Activated B cell treated with CpG ODN at 0.5 μM for 24 hours (primary cell): ENCODE measurements at regions not wholly inside any gene's neighbourhood (a gene's known extent, or its start where the extent isn't known, plus 50 kb on each side); places are given as distances from the start of the nearest gene placed in this dataset.

Experiments
- ATAC-seq: fragments of 200-7000 bp; cut with Tn5 transposase; one replicate; pipeline ENCODE4 v1.10.0; 2021; ENCODE audit warnings: low read depth, mild to moderate bottlenecking, moderate library complexity
- CTCF ChIA-PET: fragments of 350-600 bp; sonication (Branson Sonifier 250); formaldehyde crosslinking; loops from one replicate; lab custom pipeline; 2021; ENCODE audit warnings: antibody characterized with exemption; lab: Charles Lee
- POLR2A ChIA-PET: fragments of 350-600 bp; sonication (Branson Sonifier 250); formaldehyde crosslinking; loops from one replicate; lab custom pipeline; 2021; ENCODE audit warnings: antibody characterized with exemption; lab: Charles Lee
- DNase-seq: peaks from one replicate; pipeline ENCODE4 v3.0.0; 2022
- H3K27ac Mint-ChIP-seq: one replicate; pipeline ENCODE4 v1.8.0; 2020; ENCODE audit warnings: mixed read lengths
- H3K27me3 Mint-ChIP-seq: one replicate; pipeline ENCODE4 v1.8.0; 2021; ENCODE audit warnings: mixed read lengths
- H3K36me3 Mint-ChIP-seq: one replicate; pipeline ENCODE4 v1.8.0; 2021; ENCODE audit warnings: low read depth, mixed read lengths
- H3K4me1 Mint-ChIP-seq: one replicate; pipeline ENCODE4 v1.8.0; 2021; ENCODE audit warnings: mixed read lengths
- H3K4me3 Mint-ChIP-seq: one replicate; pipeline ENCODE4 v1.8.0; 2020; ENCODE audit warnings: mild to moderate bottlenecking, mixed read lengths
- H3K9me3 Mint-ChIP-seq: one replicate; pipeline ENCODE4 v1.8.0; 2020; ENCODE audit warnings: mixed read lengths
- intact Hi-C: fragments of 100-400 bp; cut with micrococcal nuclease; formaldehyde crosslinking; loops from one replicate; pipeline ENCODE4 v1.15.1; 2024
- TF ChIP-seq, protein P1 (sequence below): fragments of 200-600 bp; IDR thresholded peaks from one replicate; pipeline ENCODE4 v1.8.0; 2022; ENCODE audit warnings: antibody characterized with exemption, mild to moderate bottlenecking

DNA sequence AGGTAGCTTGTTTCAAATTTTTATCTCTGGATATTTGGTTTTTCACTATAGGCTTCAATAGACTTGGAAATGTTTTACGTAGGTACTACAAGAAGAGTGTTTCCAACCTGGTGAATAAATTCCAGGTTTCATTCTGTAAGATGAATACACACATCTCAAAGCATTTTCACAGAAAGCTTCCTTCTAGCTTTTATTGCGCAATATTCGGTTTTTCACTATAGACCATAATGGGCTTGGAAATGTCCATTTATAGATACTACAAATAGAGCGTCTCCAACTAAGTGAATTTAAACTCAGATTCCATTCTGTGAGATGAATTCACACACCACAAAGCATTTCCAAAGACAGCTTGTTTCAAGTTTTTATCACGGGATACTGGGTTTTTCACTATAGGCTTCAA is 857.7 kb upstream of the HS3ST1 start:
- CTCF ChIA-PET = interaction anchor here (0.6 kb wide), 1 partner anchor 9 kb away, joined by 3 read pairs; no protein-coding TSS in a partner anchor
- ATAC-seq (no peak), DNase-seq (no peak)
- Mint-ChIP-seq H3K9me3 (peaks cover 12% of the 10 kb centered on the region), H3K36me3 (no peaks in the 10 kb centered on the region), H3K27me3 (no peaks in the 10 kb centered on the region), H3K4me3 (no peak overlapping the region), H3K27ac (no peak overlapping the region), H3K4me1 (no peaks in the 10 kb centered on the region)
- intact Hi-C loops = no loop called here
- POLR2A ChIA-PET = no interaction called here
- TF ChIP-seq, protein P1, sequence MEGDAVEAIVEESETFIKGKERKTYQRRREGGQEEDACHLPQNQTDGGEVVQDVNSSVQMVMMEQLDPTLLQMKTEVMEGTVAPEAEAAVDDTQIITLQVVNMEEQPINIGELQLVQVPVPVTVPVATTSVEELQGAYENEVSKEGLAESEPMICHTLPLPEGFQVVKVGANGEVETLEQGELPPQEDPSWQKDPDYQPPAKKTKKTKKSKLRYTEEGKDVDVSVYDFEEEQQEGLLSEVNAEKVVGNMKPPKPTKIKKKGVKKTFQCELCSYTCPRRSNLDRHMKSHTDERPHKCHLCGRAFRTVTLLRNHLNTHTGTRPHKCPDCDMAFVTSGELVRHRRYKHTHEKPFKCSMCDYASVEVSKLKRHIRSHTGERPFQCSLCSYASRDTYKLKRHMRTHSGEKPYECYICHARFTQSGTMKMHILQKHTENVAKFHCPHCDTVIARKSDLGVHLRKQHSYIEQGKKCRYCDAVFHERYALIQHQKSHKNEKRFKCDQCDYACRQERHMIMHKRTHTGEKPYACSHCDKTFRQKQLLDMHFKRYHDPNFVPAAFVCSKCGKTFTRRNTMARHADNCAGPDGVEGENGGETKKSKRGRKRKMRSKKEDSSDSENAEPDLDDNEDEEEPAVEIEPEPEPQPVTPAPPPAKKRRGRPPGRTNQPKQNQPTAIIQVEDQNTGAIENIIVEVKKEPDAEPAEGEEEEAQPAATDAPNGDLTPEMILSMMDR = no peak

DNA sequence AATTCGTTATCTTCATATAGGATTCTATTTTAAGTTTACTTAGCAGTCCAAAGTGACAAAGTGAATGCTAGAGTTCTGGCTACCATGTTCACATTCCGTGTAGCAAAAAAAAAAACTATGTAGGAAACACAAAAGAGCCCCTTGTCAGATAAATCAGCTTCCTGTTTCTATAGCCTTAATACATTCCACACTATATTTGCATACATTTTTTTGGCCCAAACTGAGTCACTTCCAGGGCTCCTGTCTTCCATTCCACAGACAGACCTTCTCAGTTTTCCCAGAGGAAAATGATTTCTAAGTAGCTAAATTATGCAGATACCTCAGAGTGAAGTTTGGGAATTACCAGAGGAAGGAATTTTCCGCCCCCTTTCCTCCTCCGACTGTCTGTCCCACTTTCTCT is 841.9 kb upstream of the HS3ST1 start:
- ChIA-PET POLR2A (no interaction called here), CTCF (no interaction called here)
- H3K4me3 Mint-ChIP-seq = no peak overlapping the region
- no peaks in the 10 kb centered on the region for H3K36me3 Mint-ChIP-seq
- H3K4me1 Mint-ChIP-seq = no peaks in the 10 kb centered on the region
- TF ChIP-seq, protein P1 = no peak
- H3K27ac Mint-ChIP-seq = no peak overlapping the region
- H3K9me3 Mint-ChIP-seq = peaks cover 5% of the 10 kb centered on the region
- no peaks in the 10 kb centered on the region for H3K27me3 Mint-ChIP-seq
- DNase-seq (no peak), ATAC-seq (no peak)
- intact Hi-C loops = no loop called here

DNA sequence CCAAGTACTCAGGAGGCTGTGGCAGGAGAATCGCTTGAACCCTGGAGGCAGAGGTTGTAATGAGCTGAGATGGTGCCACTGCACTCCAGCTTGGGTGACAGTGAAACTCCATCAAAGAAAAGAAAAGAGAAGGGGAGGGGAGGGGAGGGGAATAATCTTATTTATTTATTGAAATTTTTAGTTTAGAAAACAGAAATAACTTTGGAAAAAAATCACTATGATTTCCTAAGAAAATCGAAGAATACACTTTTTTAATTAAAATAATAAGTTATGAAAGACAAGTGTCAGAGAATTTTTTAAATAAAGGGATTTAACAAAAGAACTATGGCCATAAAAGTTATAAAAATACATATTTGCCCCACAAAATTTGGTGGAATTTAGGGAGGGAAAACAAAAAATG is 836.9 kb upstream of the HS3ST1 start:
- Mint-ChIP-seq H3K4me3 (no peak overlapping the region), H3K27ac (no peak overlapping the region), H3K27me3 (no peaks in the 10 kb centered on the region), H3K4me1 (no peaks in the 10 kb centered on the region), H3K9me3 (peaks cover 3% of the 10 kb centered on the region), H3K36me3 (no peaks in the 10 kb centered on the region)
- ChIA-PET CTCF (no interaction called here), POLR2A (no interaction called here)
- DNase-seq = no peak
- intact Hi-C loops = no loop called here
- ATAC-seq = no peak
- TF ChIP-seq, protein P1 = no peak

DNA sequence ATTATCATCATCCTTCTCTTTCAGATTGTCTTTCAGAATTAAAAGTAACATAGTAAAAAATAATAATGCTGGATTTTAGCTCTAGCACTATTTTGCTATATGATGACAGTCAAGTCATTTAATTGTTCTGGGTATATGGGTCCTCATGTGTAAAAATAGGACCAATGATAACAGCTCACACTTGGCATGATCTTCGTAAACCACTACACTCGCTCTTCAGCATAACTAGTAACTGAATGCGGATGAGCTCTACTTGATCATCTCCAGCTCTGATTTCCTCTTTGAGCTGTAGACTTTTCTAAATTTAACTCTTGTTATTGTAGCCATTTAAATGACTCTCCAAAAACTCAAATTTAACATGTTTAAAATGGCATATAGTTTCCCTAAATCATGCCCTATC is 831.8 kb upstream of the HS3ST1 start:
- ChIA-PET POLR2A (no interaction called here), CTCF (no interaction called here)
- intact Hi-C loops = no loop called here
- H3K27ac Mint-ChIP-seq = no peak overlapping the region
- H3K4me3 Mint-ChIP-seq = no peak overlapping the region
- TF ChIP-seq, protein P1 = no peak
- ATAC-seq = no peak
- no peak for DNase-seq
- no peaks in the 10 kb centered on the region for H3K27me3 Mint-ChIP-seq
- H3K4me1 Mint-ChIP-seq = no peaks in the 10 kb centered on the region
- no peaks in the 10 kb centered on the region for H3K36me3 Mint-ChIP-seq
- H3K9me3 Mint-ChIP-seq = peaks cover 11% of the 10 kb centered on the region

DNA sequence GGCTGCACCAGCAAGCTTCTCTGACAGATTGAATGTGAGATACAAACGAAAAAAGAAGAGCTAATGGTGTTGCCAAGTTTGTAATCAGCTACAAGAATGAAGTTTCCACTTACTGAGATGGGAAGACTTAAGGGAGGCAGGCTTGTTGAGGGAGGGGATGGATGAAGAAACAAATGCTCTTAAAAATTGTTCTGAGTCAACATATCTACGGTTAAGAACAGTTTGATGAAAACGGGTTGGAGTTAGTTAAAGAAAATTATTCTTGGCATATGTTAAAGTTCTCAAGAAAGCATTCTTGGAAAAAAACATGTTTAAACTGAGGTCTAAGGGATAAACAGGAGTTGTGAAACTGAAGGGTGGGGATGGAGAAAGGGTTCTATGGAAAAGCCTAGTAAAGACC is 816.3 kb upstream of the HS3ST1 start:
- H3K27ac Mint-ChIP-seq = no peak overlapping the region
- ChIA-PET POLR2A (no interaction called here), CTCF (no interaction called here)
- no peak for DNase-seq
- intact Hi-C loops = no loop called here
- no peaks in the 10 kb centered on the region for H3K4me1 Mint-ChIP-seq
- TF ChIP-seq, protein P1 = no peak
- no peak overlapping the region for H3K4me3 Mint-ChIP-seq
- H3K27me3 Mint-ChIP-seq = no peaks in the 10 kb centered on the region
- H3K9me3 Mint-ChIP-seq = peaks cover 11% of the 10 kb centered on the region
- ATAC-seq = no peak
- no peaks in the 10 kb centered on the region for H3K36me3 Mint-ChIP-seq
